NB4 (cell line): ENCODE measurements at regions not wholly inside any gene's neighbourhood (a gene's known extent, or its start where the extent isn't known, plus 50 kb on each side); places are given as distances from the start of the nearest gene placed in this dataset.

Source experiments
- DNase-seq: peaks from one replicate; pipeline ENCODE4 v3.0.0; 2010; ENCODE audit warnings: low read depth
- H3K4me3 ChIP-seq: one replicate; pipeline ENCODE4 v1.5.1; 2011; ENCODE audit warnings: mild to moderate bottlenecking, low read depth, low read length, moderate library complexity
- MYC ChIP-seq: IDR thresholded peaks from 2 replicates; pipeline ENCODE4 v1.6.1; 2011; ENCODE audit warnings: low read depth, low read length
- POLR2A ChIP-seq: IDR thresholded peaks from 2 replicates; pipeline ENCODE4 v1.6.1; 2011; ENCODE audit warnings: mild to moderate bottlenecking; ENCODE audit not compliant: insufficient read length; ENCODE audit errors: extremely low read depth
- TF ChIP-seq, protein P1 (sequence below): IDR thresholded peaks from one replicate; pipeline ENCODE4 v1.5.1; 2012; ENCODE audit warnings: low read depth, low read length
- TF ChIP-seq, protein P2 (sequence below): IDR thresholded peaks from 2 replicates; pipeline ENCODE4 v1.6.1; 2011; ENCODE audit warnings: low read depth, low read length

DNA sequence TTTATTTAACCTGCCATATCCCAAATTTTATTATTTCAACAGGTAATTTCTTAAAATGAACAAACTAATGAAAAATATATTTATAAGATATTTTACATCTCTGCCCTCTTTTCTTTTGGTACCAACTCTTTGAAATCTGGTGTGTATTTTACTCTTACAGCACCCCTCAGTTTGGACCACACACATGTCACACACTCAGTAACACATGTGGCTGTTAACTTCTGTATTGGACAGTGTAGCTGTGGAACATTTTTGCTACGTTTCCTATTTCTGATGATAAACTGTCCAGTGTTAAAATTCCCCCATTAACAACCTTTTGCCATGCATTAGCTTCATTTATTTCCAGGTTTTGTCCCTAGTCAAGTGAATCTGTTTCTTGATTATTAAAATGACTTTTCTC is 250.6 kb downstream of the NFKBIZ start:
- DNase-seq: no peak
- no peak overlapping the region for H3K4me3 ChIP-seq
- TF ChIP-seq POLR2A: no peak
- TF ChIP-seq, protein P1, sequence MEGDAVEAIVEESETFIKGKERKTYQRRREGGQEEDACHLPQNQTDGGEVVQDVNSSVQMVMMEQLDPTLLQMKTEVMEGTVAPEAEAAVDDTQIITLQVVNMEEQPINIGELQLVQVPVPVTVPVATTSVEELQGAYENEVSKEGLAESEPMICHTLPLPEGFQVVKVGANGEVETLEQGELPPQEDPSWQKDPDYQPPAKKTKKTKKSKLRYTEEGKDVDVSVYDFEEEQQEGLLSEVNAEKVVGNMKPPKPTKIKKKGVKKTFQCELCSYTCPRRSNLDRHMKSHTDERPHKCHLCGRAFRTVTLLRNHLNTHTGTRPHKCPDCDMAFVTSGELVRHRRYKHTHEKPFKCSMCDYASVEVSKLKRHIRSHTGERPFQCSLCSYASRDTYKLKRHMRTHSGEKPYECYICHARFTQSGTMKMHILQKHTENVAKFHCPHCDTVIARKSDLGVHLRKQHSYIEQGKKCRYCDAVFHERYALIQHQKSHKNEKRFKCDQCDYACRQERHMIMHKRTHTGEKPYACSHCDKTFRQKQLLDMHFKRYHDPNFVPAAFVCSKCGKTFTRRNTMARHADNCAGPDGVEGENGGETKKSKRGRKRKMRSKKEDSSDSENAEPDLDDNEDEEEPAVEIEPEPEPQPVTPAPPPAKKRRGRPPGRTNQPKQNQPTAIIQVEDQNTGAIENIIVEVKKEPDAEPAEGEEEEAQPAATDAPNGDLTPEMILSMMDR: no peak
- TF ChIP-seq, protein P2, sequence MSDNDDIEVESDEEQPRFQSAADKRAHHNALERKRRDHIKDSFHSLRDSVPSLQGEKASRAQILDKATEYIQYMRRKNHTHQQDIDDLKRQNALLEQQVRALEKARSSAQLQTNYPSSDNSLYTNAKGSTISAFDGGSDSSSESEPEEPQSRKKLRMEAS: no peak
- no peak for TF ChIP-seq MYC

DNA sequence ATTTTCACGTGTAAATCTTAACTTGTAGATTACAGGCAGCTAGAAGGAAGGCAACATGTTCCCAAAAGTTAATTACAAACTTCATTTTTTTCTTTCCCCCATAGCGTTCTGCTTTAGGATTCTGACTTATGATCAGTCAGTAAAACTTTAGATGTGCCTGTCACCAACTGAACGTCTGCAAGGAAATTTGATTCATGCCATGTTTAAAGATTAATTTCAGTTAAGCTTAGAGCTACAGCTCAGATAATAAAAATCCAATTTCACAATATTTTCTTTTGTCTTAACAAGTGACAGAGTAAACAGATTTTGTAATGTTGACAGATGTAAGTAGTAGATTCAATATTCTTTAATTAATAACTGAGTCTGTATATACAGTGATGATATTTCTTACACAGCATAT is 253.1 kb downstream of the NFKBIZ start:
- H3K4me3 ChIP-seq: no peak overlapping the region
- no peak for DNase-seq
- TF ChIP-seq POLR2A: no peak
- TF ChIP-seq, protein P1: no peak
- TF ChIP-seq, protein P2: no peak
- no peak for TF ChIP-seq MYC

DNA sequence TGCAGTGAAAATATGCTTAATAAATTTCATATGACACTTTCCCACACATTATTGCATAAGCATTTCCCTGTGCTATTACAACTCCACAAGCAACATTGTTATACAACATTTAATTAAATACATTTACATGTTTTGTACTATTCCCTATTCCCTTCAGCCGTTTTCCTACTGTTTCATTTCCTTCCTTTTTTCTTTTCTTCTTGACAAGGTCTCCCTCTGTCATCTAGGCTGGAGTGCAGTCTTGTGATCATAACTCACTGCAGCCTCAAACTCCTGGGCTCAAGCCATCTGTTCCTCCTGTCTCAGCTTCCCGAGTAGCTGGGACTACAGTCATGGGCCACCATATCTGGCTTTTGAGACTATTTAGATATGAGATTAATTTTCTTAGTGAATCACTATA is 254.7 kb downstream of the NFKBIZ start:
- DNase-seq: no peak
- TF ChIP-seq POLR2A (no peak), MYC (no peak)
- TF ChIP-seq, protein P1: no peak
- TF ChIP-seq, protein P2: no peak
- no peak overlapping the region for H3K4me3 ChIP-seq

DNA sequence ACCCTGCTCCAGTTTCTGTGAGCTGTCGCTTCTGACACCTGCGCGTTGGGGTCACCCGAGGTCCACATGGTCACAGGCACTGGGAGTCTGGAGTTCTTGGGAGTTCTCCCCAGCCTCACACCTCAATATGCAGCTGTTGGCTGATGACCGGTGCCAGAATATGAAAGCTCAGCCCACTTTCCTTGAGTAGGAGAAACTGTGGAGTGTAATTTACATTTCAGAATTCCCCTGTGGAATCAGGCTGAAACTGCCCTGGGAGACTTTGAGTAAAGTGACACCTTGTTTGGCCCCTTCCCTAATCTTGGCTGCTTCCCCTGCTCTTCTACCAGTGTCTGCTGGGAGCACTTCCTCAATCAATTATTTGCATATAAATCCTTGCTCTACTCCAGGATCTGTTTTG is 255.9 kb downstream of the NFKBIZ start:
- no peak for DNase-seq
- TF ChIP-seq, protein P1: no peak
- TF ChIP-seq POLR2A (no peak), MYC (no peak)
- TF ChIP-seq, protein P2: no peak
- H3K4me3 ChIP-seq: no peak overlapping the region

DNA sequence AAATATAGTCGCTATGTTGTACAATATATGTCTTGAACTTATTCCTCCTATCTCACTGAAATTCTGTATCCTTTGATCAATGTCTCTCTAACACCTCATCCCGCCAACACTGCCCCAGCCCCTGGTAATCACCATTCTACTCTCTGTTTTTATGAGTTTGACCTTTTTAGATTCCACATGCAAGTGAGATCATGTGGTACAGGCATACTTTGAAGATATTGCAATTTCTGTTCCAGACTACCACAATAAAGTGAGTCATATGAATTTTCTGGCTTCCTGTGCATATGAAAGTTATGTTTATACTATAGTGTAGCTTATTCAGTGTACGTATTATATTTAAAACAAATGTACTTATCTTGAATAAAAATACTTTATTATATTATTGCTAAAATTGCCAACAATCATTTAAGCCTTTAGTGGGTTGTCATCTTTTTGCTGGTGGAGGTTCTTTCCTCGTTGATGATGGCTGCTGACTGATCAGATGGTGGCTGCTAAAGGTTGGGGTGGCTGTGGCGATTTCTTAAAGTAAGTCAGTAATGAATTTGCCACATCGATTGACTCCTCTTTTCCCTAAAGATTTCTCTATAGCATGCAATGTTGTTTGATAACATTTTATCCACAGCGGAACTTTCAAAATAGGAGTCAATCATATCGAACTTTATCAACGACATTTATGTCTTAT is 257.2 kb downstream of the NFKBIZ start:
- DNase-seq: no peak
- TF ChIP-seq, protein P1: no peak
- TF ChIP-seq MYC (no peak), POLR2A (no peak)
- TF ChIP-seq, protein P2: no peak
- no peak overlapping the region for H3K4me3 ChIP-seq

DNA sequence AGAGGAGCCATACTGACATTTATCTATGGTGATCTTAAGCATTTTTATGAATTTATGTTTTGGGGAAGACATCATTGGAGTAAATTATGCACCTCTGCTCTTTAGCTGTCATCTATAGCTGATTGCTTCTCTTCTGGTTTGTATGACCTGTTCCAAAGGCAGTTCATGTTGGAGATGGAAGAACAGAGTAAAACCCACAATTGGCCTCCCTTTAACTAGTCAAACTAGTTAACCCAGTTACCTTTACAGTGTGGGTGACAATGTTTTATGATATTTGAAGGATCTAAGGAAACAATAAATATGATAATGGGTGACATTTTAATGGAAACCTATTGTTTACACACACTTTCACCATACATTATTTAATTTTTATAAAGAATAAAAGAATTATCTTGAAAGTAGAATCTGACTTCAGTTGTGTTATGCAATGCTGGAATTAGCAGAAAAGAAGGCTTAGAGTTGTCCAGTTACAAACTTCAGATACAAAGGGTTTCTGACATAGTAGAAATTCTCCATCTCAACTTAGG is 263.5 kb downstream of the NFKBIZ start:
- DNase-seq: no peak
- H3K4me3 ChIP-seq: no peak overlapping the region
- no peak for TF ChIP-seq MYC
- TF ChIP-seq, protein P2: no peak
- TF ChIP-seq POLR2A: no peak
- TF ChIP-seq, protein P1: no peak
